ENCODE measurements at regions not wholly inside any gene's neighbourhood (a gene's known extent, or its start where the extent isn't known, plus 50 kb on each side); places are given as distances from the start of the nearest gene placed in this dataset.
"Not testable (repeated sequence)": the region's sequence is repeated elsewhere in the genome, so short reads cannot be mapped to it uniquely, and the experiment has no call there.

DNA sequence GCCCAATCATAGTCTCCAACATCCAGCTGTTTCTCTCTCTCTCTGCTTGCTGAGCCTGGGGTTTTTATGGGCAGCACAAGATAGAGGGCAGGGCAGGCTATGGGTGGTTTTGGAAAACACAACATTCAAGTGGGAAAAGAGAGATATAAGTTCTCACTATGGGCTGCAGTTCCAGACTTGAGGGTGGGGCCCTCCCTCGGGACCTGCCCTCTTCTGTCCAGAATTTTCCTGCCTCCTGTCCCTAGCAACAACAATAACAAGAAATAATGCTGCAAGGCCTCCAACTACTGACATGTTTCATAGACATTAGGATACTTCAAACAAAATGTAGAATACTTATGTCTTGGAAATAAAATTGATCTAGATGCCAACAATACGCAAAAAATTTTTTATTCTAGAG, 107.8 kb downstream of the C18orf54 start:
- H3K4me1 ChIP-seq (ENCODE audit: control insufficient read depth in 2 of 2, insufficient read depth in 2 of 2, low read length in 2 of 2), result no peaks in the 10 kb centered on the region
- H3K9me3 Mint-ChIP-seq, result peaks cover 2 to 7% (median 4%) of the 10 kb centered on the region in 11 donors
- H3K4me3 Mint-ChIP-seq, result no peak overlapping the region
- no peak for DNase-seq
- intact Hi-C loops (cut with micrococcal nuclease), result no loop called here
- no peak overlapping the region for H3K27ac ChIP-seq (ENCODE audit: low read depth, low read length)
- CTCF ChIA-PET, result no interaction called here
- POLR2A ChIA-PET, result no interaction called here
- H3K36me3 Mint-ChIP-seq, result peaks cover 0 to 4% (median 0%) of the 10 kb centered on the region in 5 donors
- H3K27me3 Mint-ChIP-seq, result peaks cover 0 to 16% (median 7%) of the 10 kb centered on the region in 5 donors
- no peak overlapping the region for H3K27ac Mint-ChIP-seq
- no peak overlapping the region for H3K4me3 ChIP-seq (ENCODE audit: low read length)
- no peaks in the 10 kb centered on the region for H3K4me1 Mint-ChIP-seq
- ATAC-seq, result no peak
- H3K27me3 ChIP-seq (ENCODE audit: control insufficient read depth in 2 of 2, insufficient read depth in 2 of 2, low read length in 2 of 2), result no peaks in the 10 kb centered on the region
- no peaks in the 10 kb centered on the region for H3K9me3 ChIP-seq (ENCODE audit: control insufficient read depth in 2 of 3, low read length in 3 of 3)
- no peaks in the 10 kb centered on the region for H3K36me3 ChIP-seq (ENCODE audit: control insufficient read depth in 2 of 3, insufficient read depth in 3 of 3, low read length in 3 of 3)

DNA sequence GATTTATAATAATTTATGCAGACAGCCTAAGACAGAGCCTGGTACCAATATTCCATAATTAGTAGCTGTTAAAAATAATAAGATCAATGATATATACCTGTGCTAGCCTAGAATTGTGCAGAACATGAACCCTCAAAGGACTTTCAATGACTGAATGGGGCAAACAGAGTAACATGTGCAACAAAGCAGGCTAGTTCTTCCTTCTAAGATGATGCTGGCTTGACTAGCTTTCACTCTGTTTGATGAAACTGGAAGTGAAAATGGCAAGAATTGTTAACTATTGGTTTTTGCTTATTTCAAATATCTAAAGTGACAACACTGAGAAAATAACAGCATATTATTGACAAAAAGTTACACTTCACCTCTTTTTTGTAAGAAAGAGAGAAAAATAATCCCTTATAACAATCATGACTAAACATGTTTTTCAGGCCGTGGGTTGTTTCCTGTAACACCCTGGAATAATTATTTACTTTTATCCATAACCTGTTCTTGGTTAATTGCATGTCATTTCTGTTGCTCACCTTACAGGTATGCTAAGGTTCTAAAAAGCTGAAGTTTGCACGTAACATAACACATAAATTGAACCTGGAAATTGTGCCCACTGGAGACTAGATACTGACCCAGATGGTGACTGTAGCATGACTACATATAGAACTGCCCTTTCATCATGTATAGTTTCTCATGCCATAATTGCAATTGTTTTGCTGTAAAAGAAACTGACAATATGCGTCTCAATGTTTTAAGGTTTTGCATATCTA, 108.7 kb downstream of the C18orf54 start:
- peaks cover 0 to 4% (median 0%) of the 10 kb centered on the region in 5 donors for H3K36me3 Mint-ChIP-seq
- DNase-seq, result no peak
- H3K4me3 Mint-ChIP-seq, result no peak overlapping the region
- intact Hi-C loops (cut with micrococcal nuclease), result no loop called here
- no peaks in the 10 kb centered on the region for H3K4me1 ChIP-seq (ENCODE audit: control insufficient read depth in 2 of 2, insufficient read depth in 2 of 2, low read length in 2 of 2)
- H3K36me3 ChIP-seq (ENCODE audit: control insufficient read depth in 2 of 3, insufficient read depth in 3 of 3, low read length in 3 of 3), result no peaks in the 10 kb centered on the region
- no peaks in the 10 kb centered on the region for H3K9me3 ChIP-seq (ENCODE audit: control insufficient read depth in 2 of 3, low read length in 3 of 3)
- H3K27ac Mint-ChIP-seq, result no peak overlapping the region
- CTCF ChIA-PET, result no interaction called here
- no peak overlapping the region for H3K27ac ChIP-seq (ENCODE audit: low read depth, low read length)
- POLR2A ChIA-PET, result no interaction called here
- ATAC-seq, result no peak
- H3K9me3 Mint-ChIP-seq, result peaks cover 2 to 7% (median 4%) of the 10 kb centered on the region in 11 donors
- H3K27me3 Mint-ChIP-seq, result peaks cover 2 to 25% (median 14%) of the 10 kb centered on the region in 5 donors
- no peak overlapping the region for H3K4me3 ChIP-seq (ENCODE audit: low read length)
- no peaks in the 10 kb centered on the region for H3K27me3 ChIP-seq (ENCODE audit: control insufficient read depth in 2 of 2, insufficient read depth in 2 of 2, low read length in 2 of 2)
- H3K4me1 Mint-ChIP-seq, result no peaks in the 10 kb centered on the region

DNA sequence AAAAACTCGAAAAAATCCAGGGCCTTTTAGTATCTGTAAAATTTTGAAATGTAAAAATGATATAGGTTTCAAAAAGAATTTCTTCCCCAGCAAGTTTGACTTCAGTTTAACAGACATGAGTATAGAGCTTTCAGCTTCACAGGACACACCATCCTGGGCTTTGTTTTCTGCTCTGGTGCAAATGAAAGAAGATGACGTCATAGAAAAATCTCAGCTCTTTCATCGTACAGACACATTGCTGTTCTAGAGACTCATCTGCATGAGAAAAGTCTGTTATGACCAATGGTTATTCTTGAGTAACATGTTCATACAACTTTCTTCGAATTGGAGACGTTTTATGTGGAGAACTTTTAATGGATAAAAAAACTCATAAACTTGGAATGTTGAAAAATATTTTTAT, 111.7 kb upstream of the DYNAP start:
- Mint-ChIP-seq H3K4me1 (no peaks in the 10 kb centered on the region), H3K27me3 (peaks cover 13 to 28% (median 24%) of the 10 kb centered on the region in 5 donors), H3K4me3 (no peak overlapping the region), H3K36me3 (no peaks in the 10 kb centered on the region), H3K27ac (no peak overlapping the region), H3K9me3 (no peaks in the 10 kb centered on the region)
- DNase-seq, result no peak
- CTCF ChIA-PET, result no interaction called here
- no peaks in the 10 kb centered on the region for H3K27me3 ChIP-seq (ENCODE audit: control insufficient read depth in 2 of 2, insufficient read depth in 2 of 2, low read length in 2 of 2)
- no peak overlapping the region for H3K27ac ChIP-seq (ENCODE audit: low read depth, low read length)
- H3K4me1 ChIP-seq (ENCODE audit: control insufficient read depth in 2 of 2, insufficient read depth in 2 of 2, low read length in 2 of 2), result no peaks in the 10 kb centered on the region
- POLR2A ChIA-PET, result no interaction called here
- no peak overlapping the region for H3K4me3 ChIP-seq (ENCODE audit: low read length)
- intact Hi-C loops (cut with micrococcal nuclease), result no loop called here
- H3K36me3 ChIP-seq (ENCODE audit: control insufficient read depth in 2 of 3, insufficient read depth in 3 of 3, low read length in 3 of 3), result no peaks in the 10 kb centered on the region
- no peaks in the 10 kb centered on the region for H3K9me3 ChIP-seq (ENCODE audit: control insufficient read depth in 2 of 3, low read length in 3 of 3)
- no peak for ATAC-seq

DNA sequence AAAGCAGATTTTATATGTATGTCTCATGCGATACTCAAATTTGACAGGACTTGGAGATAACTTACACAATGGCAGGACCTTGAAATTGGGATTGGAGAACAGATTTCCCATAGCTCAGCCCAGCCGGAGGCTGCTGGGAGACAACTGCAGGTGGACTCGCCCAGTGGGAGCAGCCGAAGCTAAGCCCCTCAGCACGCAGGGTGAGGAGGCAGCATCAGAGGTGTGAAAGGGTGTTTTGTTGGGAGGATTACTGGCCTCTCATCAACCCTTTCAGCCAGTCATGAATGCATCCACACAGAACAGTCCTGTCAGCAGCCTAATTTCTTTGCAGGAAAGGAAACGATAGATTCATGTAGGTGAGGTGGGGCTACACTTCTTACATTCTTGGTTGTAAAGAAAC, 110.4 kb upstream of the DYNAP start:
- no peak overlapping the region for H3K4me3 ChIP-seq (ENCODE audit: low read length)
- intact Hi-C loops (cut with micrococcal nuclease), result no loop called here
- Mint-ChIP-seq H3K27ac (no peak overlapping the region), H3K27me3 (peaks cover 10 to 33% (median 25%) of the 10 kb centered on the region in 5 donors), H3K4me3 (no peak overlapping the region), H3K36me3 (no peaks in the 10 kb centered on the region), H3K4me1 (no peaks in the 10 kb centered on the region), H3K9me3 (peaks cover 0 to under 1% (median 0%) of the 10 kb centered on the region in 11 donors)
- no peaks in the 10 kb centered on the region for H3K36me3 ChIP-seq (ENCODE audit: control insufficient read depth in 2 of 3, insufficient read depth in 3 of 3, low read length in 3 of 3)
- H3K27ac ChIP-seq (ENCODE audit: low read depth, low read length), result no peak overlapping the region
- H3K9me3 ChIP-seq (ENCODE audit: control insufficient read depth in 2 of 3, low read length in 3 of 3), result no peaks in the 10 kb centered on the region
- ChIA-PET POLR2A (no interaction called here), CTCF (no interaction called here)
- no peak for DNase-seq
- H3K27me3 ChIP-seq (ENCODE audit: control insufficient read depth in 2 of 2, insufficient read depth in 2 of 2, low read length in 2 of 2), result no peaks in the 10 kb centered on the region
- H3K4me1 ChIP-seq (ENCODE audit: control insufficient read depth in 2 of 2, insufficient read depth in 2 of 2, low read length in 2 of 2), result no peaks in the 10 kb centered on the region
- no peak for ATAC-seq

DNA sequence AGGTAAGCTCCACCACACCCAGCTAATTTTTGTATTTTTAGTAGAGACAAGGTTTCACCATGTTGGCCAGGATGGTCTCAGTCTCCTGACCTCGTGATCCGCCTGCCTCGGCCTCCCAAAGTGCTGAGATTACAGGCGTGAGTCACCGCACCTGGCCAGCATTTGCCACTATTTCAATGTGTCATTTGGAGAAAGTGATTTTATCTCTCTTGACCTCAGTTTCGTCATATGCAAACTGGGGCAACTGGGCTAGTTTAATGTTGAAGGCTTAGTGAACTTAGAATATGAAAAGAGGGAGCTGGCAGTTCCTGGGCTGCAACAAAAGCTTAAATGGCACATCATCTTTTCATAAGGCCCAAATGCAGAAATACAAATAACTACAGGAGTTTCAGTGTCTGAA, 88.6 kb upstream of the DYNAP start:
- intact Hi-C loops (cut with micrococcal nuclease); H3K27ac Mint-ChIP-seq: not testable (repeated sequence)

DNA sequence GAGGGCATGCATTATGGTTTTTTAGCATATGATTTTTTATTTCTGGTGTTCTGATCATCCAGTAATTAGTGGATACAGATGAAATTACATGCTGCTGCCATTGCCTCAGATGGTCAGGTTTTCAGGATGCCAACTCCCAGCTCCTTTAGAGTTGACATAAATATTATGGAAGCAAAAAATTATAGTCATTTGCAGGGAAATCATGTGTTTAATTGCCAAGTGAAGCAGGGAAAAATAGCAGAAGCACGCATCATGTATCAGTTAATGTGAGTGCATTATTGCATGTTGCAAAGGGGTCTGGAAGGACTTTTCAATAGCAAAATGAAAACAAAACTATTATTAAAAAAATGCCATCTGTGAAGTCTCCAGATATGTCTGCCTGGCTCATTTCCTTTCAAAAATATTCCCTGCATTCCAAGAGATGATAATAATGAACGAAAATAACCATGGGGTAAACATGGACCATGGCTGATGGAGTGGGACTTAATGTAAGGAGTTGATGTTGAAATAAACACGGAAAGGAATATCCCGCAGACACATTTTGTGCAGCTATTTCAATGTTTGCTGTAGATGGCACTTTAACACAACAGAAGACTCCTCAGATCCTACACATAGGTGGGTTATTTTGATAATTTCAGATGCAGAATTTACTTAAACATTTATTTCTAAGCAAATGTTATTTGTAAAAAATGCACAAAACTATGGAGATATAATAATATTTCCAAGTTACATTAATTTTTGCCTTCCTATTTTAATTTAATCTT, 87.7 kb upstream of the DYNAP start:
- ATAC-seq (no peak), DNase-seq (no peak)
- Mint-ChIP-seq H3K4me3 (no peak overlapping the region), H3K4me1 (no peaks in the 10 kb centered on the region), H3K36me3 (no peaks in the 10 kb centered on the region), H3K27ac (no peak overlapping the region), H3K27me3 (peaks cover 0 to 27% (median 8%) of the 10 kb centered on the region in 5 donors), H3K9me3 (peaks cover 0 to 2% (median 0%) of the 10 kb centered on the region in 11 donors)
- H3K4me1 ChIP-seq (ENCODE audit: control insufficient read depth in 2 of 2, insufficient read depth in 2 of 2, low read length in 2 of 2), result no peaks in the 10 kb centered on the region
- no peaks in the 10 kb centered on the region for H3K36me3 ChIP-seq (ENCODE audit: control insufficient read depth in 2 of 3, insufficient read depth in 3 of 3, low read length in 3 of 3)
- H3K4me3 ChIP-seq (ENCODE audit: low read length), result no peak overlapping the region
- no peak overlapping the region for H3K27ac ChIP-seq (ENCODE audit: low read depth, low read length)
- ChIA-PET POLR2A (no interaction called here), CTCF (interaction anchor here (0.5 to 0.6 kb wide), 2 partner anchors 52 to 330 kb away, joined by 3 read pairs; no protein-coding TSS in a partner anchor)
- intact Hi-C loops (cut with micrococcal nuclease), result no loop called here
- no peaks in the 10 kb centered on the region for H3K9me3 ChIP-seq (ENCODE audit: control insufficient read depth in 2 of 3, low read length in 3 of 3)
- H3K27me3 ChIP-seq (ENCODE audit: control insufficient read depth in 2 of 2, insufficient read depth in 2 of 2, low read length in 2 of 2), result no peaks in the 10 kb centered on the region

More for the DNA sequence above, 88.6 kb upstream of the DYNAP start:
- ATAC-seq; H3K4me3 ChIP-seq (ENCODE audit: low read length); H3K36me3 ChIP-seq (ENCODE audit: control insufficient read depth in 2 of 3, insufficient read depth in 3 of 3, low read length in 3 of 3); H3K27me3 ChIP-seq (ENCODE audit: control insufficient read depth in 2 of 2, insufficient read depth in 2 of 2, low read length in 2 of 2); H3K9me3 Mint-ChIP-seq; H3K27ac ChIP-seq (ENCODE audit: low read depth, low read length); POLR2A ChIA-PET; H3K36me3 Mint-ChIP-seq; H3K4me3 Mint-ChIP-seq; H3K9me3 ChIP-seq (ENCODE audit: control insufficient read depth in 2 of 3, low read length in 3 of 3); H3K4me1 Mint-ChIP-seq; DNase-seq; H3K4me1 ChIP-seq (ENCODE audit: control insufficient read depth in 2 of 2, insufficient read depth in 2 of 2, low read length in 2 of 2): not testable (repeated sequence)
- CTCF ChIA-PET, result interaction anchor here (0.6 kb wide), 1 partner anchor 688 kb away, joined by 3 read pairs; no protein-coding TSS in a partner anchor
- peaks cover 0 to 24% (median 7%) of the 10 kb centered on the region in 5 donors for H3K27me3 Mint-ChIP-seq

Measured in naive thymus-derived CD4-positive, alpha-beta T cell (primary cell).